Calu3 (cell line): ENCODE measurements at regions not wholly inside any gene's neighbourhood (a gene's known extent, or its start where the extent isn't known, plus 50 kb on each side); places are given as distances from the start of the nearest gene placed in this dataset.

Experiments used
- BruUV-seq: library from RNA; stranded (reverse); fragments of 400-500 nt; replicated peaks from 2 replicates; lab custom pipeline; 2021; lab: Mats Ljungman, UMichigan
- CTCF ChIA-PET: fragments of 300-600 bp; sonication (Branson Sonifier 250); formaldehyde crosslinking; loops from one replicate; lab custom pipeline; 2022; ENCODE audit warnings: antibody characterized with exemption; lab: Charles Lee
- DNase-seq: peaks from one replicate; pipeline ENCODE4 v3.0.0; 2022
- H3K27ac Mint-ChIP-seq: one replicate; pipeline ENCODE4 v1.8.0; 2022; ENCODE audit warnings: mixed read lengths; ENCODE audit not compliant: unreplicated experiment
- H3K27me3 Mint-ChIP-seq: one replicate; pipeline ENCODE4 v1.8.0; 2022; ENCODE audit warnings: mixed read lengths; ENCODE audit not compliant: unreplicated experiment
- H3K36me3 Mint-ChIP-seq: one replicate; pipeline ENCODE4 v1.8.0; 2022; ENCODE audit warnings: mild to moderate bottlenecking, moderate library complexity, mixed read lengths; ENCODE audit not compliant: insufficient read depth, unreplicated experiment
- H3K4me1 Mint-ChIP-seq: one replicate; pipeline ENCODE4 v1.8.0; 2022; ENCODE audit warnings: mild to moderate bottlenecking, low read depth, mixed read lengths; ENCODE audit not compliant: unreplicated experiment
- H3K4me3 Mint-ChIP-seq: one replicate; pipeline ENCODE4 v1.8.0; 2022; ENCODE audit warnings: mild to moderate bottlenecking, low read depth, moderate library complexity, mixed read lengths; ENCODE audit not compliant: unreplicated experiment
- H3K9me3 Mint-ChIP-seq: one replicate; pipeline ENCODE4 v1.8.0; 2022; ENCODE audit warnings: low read depth, mixed read lengths; ENCODE audit not compliant: unreplicated experiment
- CTCF ChIP-seq: fragments of 200-600 bp; IDR thresholded peaks from one replicate; pipeline ENCODE4 v1.8.0; 2022; ENCODE audit warnings: antibody characterized with exemption; ENCODE audit not compliant: unreplicated experiment
- intact Hi-C: fragments of 100-400 bp; cut with micrococcal nuclease; formaldehyde crosslinking; loops from one replicate; pipeline ENCODE4 v1.10.0; 2022; ENCODE audit not compliant: unreplicated experiment

- no peak for TF ChIP-seq CTCF
- no peaks in the 10 kb centered on the region for H3K9me3 Mint-ChIP-seq
- BruUV-seq = no TSS peak
- peaks cover 4% of the 10 kb centered on the region for H3K27me3 Mint-ChIP-seq
- CTCF ChIA-PET = no interaction called here
- no peak overlapping the region for H3K27ac Mint-ChIP-seq
- no peak for DNase-seq
- peaks cover 10% of the 10 kb centered on the region for H3K4me1 Mint-ChIP-seq
- H3K4me3 Mint-ChIP-seq = no peak overlapping the region
- intact Hi-C loops = no loop called here
- no peaks in the 10 kb centered on the region for H3K36me3 Mint-ChIP-seq
Observed at GRCh38 chr14:101449114-101449513, 112.2 kb upstream of the DIO3 start.

- Mint-ChIP-seq H3K36me3 (no peaks in the 10 kb centered on the region), H3K4me3 (no peak overlapping the region), H3K4me1 (no peaks in the 10 kb centered on the region), H3K9me3 (no peaks in the 10 kb centered on the region), H3K27ac (no peak overlapping the region), H3K27me3 (no peaks in the 10 kb centered on the region)
- TF ChIP-seq CTCF = no peak
- DNase-seq = no peak
- intact Hi-C loops = no loop called here
- CTCF ChIA-PET = interaction anchor here (0.6 kb wide), 1 partner anchor 14 kb away, joined by 4 read pairs; no protein-coding TSS in a partner anchor
- no TSS peak for BruUV-seq
Observed at GRCh38 chr14:101451166-101451565, 110.1 kb upstream of the DIO3 start.

GRCh38 chr14:101453225-101453624 lies 108.1 kb upstream of the DIO3 start:
- CTCF ChIA-PET = interaction anchor here (0.6 kb wide), 1 partner anchor 891 kb away, joined by 5 read pairs; no protein-coding TSS in a partner anchor
- H3K27ac Mint-ChIP-seq = no peak overlapping the region
- H3K4me3 Mint-ChIP-seq = no peak overlapping the region
- DNase-seq = no peak
- no peaks in the 10 kb centered on the region for H3K27me3 Mint-ChIP-seq
- TF ChIP-seq CTCF = no peak
- intact Hi-C loops = no loop called here
- no peaks in the 10 kb centered on the region for H3K9me3 Mint-ChIP-seq
- no peaks in the 10 kb centered on the region for H3K36me3 Mint-ChIP-seq
- BruUV-seq = no TSS peak
- no peaks in the 10 kb centered on the region for H3K4me1 Mint-ChIP-seq

- no peak for TF ChIP-seq CTCF
- DNase-seq = no peak
- H3K9me3 Mint-ChIP-seq = no peaks in the 10 kb centered on the region
- H3K4me1 Mint-ChIP-seq = no peaks in the 10 kb centered on the region
- H3K4me3 Mint-ChIP-seq = no peak overlapping the region
- H3K36me3 Mint-ChIP-seq = no peaks in the 10 kb centered on the region
- H3K27me3 Mint-ChIP-seq = no peaks in the 10 kb centered on the region
- intact Hi-C loops = no loop called here
- CTCF ChIA-PET = no interaction called here
- BruUV-seq = no TSS peak
- H3K27ac Mint-ChIP-seq = no peak overlapping the region
Observed at GRCh38 chr14:101454229-101454628, 107.1 kb upstream of the DIO3 start.
